Astrocyte (in vitro differentiated cells and primary cell): ENCODE measurements at regions not wholly inside any gene's neighbourhood (a gene's known extent, or its start where the extent isn't known, plus 50 kb on each side); places are given as distances from the start of the nearest gene placed in this dataset.
A peak's percentile ranks its signal among the peaks of the same experiment; 100 is the strongest.

Experiments used
- DNase-seq: peaks from one replicate; pipeline ENCODE4 v3.0.0-alpha.2; 2010; ENCODE audit warnings: low read depth
- FAIRE-seq: peaks from 2 replicates; lab custom pipeline; 2011; peaks lifted over from hg19 to GRCh38; lab: Jason Lieb, UNC
- H2AFZ ChIP-seq: 2 replicates; pipeline ENCODE4 v1.6.0; 2012; ENCODE audit warnings: low read depth, low read length, inconsistent platforms
- H3K27ac ChIP-seq: 2 replicates; pipeline ENCODE4 v1.5.1; 2011; ENCODE audit warnings: low read depth, low read length, inconsistent platforms
- H3K27me3 ChIP-seq: 2 replicates; pipeline ENCODE4 v1.6.0; 2011; ENCODE audit warnings: low read length, inconsistent platforms; ENCODE audit not compliant: insufficient read depth
- H3K36me3 ChIP-seq: 2 replicates; pipeline ENCODE4 v1.5.1; 2011; ENCODE audit warnings: low read length, inconsistent platforms; ENCODE audit not compliant: insufficient read depth
- H3K4me1 ChIP-seq: 2 replicates; pipeline ENCODE4 v1.5.1; 2011; ENCODE audit warnings: low read length, inconsistent platforms; ENCODE audit not compliant: insufficient read depth
- H3K4me2 ChIP-seq: 2 replicates; pipeline ENCODE4 v1.6.0; 2012; ENCODE audit warnings: low read length, inconsistent platforms
- H3K4me3 ChIP-seq: 2 replicates; pipeline ENCODE4 v1.5.1; 2011; ENCODE audit warnings: low read depth, mild to moderate bottlenecking, low read length, inconsistent platforms; ENCODE audit not compliant: insufficient read depth
- H3K79me2 ChIP-seq: 2 replicates; pipeline ENCODE4 v1.6.0; 2012; ENCODE audit warnings: mild to moderate bottlenecking, low read length, inconsistent platforms; ENCODE audit not compliant: insufficient read depth
- H3K9ac ChIP-seq: 2 replicates; pipeline ENCODE4 v1.6.0; 2012; ENCODE audit warnings: mild to moderate bottlenecking, low read length, inconsistent platforms
- H3K9me3 ChIP-seq: 2 replicates; pipeline ENCODE4 v1.5.1; 2012; ENCODE audit warnings: low read depth, mild to moderate bottlenecking, low read length, inconsistent platforms; ENCODE audit not compliant: insufficient read depth
- H4K20me1 ChIP-seq: 2 replicates; pipeline ENCODE4 v1.6.0; 2012; ENCODE audit warnings: low read length, inconsistent platforms; ENCODE audit not compliant: insufficient read depth
- H3K27ac Mint-ChIP-seq: one replicate; pipeline ENCODE4 v1.8.0; 2021; ENCODE audit warnings: mild to moderate bottlenecking, mixed read lengths; ENCODE audit not compliant: unreplicated experiment
- H3K27me3 Mint-ChIP-seq: one replicate; pipeline ENCODE4 v1.8.0; 2021; ENCODE audit warnings: low read depth, mixed read lengths; ENCODE audit not compliant: unreplicated experiment
- H3K36me3 Mint-ChIP-seq: one replicate; pipeline ENCODE4 v1.8.0; 2021; ENCODE audit warnings: low read depth, mixed read lengths; ENCODE audit not compliant: unreplicated experiment
- H3K4me1 Mint-ChIP-seq: one replicate; pipeline ENCODE4 v1.8.0; 2021; ENCODE audit warnings: low read depth, mixed read lengths; ENCODE audit not compliant: unreplicated experiment
- H3K4me3 Mint-ChIP-seq: one replicate; pipeline ENCODE4 v1.8.0; 2021; ENCODE audit warnings: mild to moderate bottlenecking, moderate library complexity, mixed read lengths; ENCODE audit not compliant: unreplicated experiment
- H3K9me3 Mint-ChIP-seq: one replicate; pipeline ENCODE4 v1.8.0; 2021; ENCODE audit warnings: mild to moderate bottlenecking, mixed read lengths; ENCODE audit not compliant: unreplicated experiment
- EZH2 ChIP-seq: IDR thresholded peaks from 2 replicates; pipeline ENCODE4 v1.6.1; 2012; ENCODE audit warnings: mild to moderate bottlenecking, low read length, inconsistent platforms; ENCODE audit not compliant: insufficient read depth
- TF ChIP-seq, protein P1 (sequence below): IDR thresholded peaks from 2 replicates; pipeline ENCODE4 v1.5.1; 2011; ENCODE audit warnings: low read depth, mild to moderate bottlenecking, inconsistent platforms, low read length, moderate library complexity; ENCODE audit not compliant: insufficient read depth

DNA sequence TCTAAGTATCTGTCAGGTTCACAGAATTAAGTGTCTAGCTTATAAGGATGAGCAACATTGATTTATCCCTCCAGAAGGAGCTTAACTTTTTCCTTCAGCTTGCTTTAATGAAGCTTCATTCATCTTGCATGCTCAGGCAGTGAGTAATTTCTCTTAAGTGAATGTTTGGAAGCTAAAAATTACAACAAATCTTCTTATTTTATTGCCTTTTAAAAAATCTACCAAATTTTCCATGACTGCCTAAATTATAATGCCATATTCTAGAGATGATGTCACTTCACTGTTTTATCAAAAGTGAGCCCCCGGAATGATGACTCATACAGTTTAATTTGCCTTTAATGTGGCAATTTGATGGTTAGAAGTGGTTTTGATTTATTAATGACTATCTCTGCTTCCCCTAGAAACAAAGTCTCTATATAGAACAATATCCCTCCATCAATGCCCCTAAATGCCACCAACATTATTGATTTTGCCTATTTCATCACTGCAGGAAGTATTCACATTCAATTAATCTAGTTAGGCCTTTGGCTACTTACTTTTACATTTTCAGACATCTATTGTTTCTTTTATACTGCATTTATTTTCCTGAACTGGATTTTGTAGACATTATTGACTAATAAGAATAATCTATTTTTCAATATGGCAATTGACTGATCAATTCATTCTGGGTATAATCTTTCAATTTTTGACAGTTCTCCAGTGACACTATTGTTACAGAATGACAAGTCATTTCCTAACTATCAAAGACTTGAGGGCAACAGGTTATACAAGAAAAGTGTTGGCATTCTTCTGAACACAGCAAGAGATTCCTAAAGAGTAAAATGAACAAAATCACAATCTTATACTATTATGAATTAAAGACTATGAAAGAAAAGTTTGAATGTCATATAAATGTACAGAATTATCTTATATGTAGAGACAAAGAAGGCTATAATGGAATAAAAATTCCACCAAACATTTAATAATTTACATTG is 139.3 kb upstream of the ODAD2 start:
- no peak overlapping the region for H3K27ac Mint-ChIP-seq
- peak overlapping the region; percentile 39 for H3K27ac ChIP-seq
- peak overlapping the region; percentile 27 for H3K4me2 ChIP-seq
- TF ChIP-seq, protein P1, sequence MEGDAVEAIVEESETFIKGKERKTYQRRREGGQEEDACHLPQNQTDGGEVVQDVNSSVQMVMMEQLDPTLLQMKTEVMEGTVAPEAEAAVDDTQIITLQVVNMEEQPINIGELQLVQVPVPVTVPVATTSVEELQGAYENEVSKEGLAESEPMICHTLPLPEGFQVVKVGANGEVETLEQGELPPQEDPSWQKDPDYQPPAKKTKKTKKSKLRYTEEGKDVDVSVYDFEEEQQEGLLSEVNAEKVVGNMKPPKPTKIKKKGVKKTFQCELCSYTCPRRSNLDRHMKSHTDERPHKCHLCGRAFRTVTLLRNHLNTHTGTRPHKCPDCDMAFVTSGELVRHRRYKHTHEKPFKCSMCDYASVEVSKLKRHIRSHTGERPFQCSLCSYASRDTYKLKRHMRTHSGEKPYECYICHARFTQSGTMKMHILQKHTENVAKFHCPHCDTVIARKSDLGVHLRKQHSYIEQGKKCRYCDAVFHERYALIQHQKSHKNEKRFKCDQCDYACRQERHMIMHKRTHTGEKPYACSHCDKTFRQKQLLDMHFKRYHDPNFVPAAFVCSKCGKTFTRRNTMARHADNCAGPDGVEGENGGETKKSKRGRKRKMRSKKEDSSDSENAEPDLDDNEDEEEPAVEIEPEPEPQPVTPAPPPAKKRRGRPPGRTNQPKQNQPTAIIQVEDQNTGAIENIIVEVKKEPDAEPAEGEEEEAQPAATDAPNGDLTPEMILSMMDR, result no peak
- TF ChIP-seq EZH2, result no peak
- H3K4me3 Mint-ChIP-seq, result no peak overlapping the region
- H2AFZ ChIP-seq, result no peak overlapping the region
- peaks cover 19% of the 10 kb centered on the region for H3K4me1 Mint-ChIP-seq
- peaks cover 13% of the 10 kb centered on the region for H3K36me3 Mint-ChIP-seq
- FAIRE-seq, result no peak
- no peak overlapping the region for H3K4me3 ChIP-seq
- no peak overlapping the region for H3K9ac ChIP-seq
- H3K36me3 ChIP-seq, result no peaks in the 10 kb centered on the region
- H4K20me1 ChIP-seq, result no peaks in the 10 kb centered on the region
- no peaks in the 10 kb centered on the region for H3K9me3 ChIP-seq
- H3K27me3 ChIP-seq, result no peaks in the 10 kb centered on the region
- peaks cover 16% of the 10 kb centered on the region for H3K9me3 Mint-ChIP-seq
- DNase-seq, result peak; percentile 84
- H3K27me3 Mint-ChIP-seq, result no peaks in the 10 kb centered on the region
- H3K79me2 ChIP-seq, result no peaks in the 10 kb centered on the region
- H3K4me1 ChIP-seq, result peaks cover 14% of the 10 kb centered on the region

DNA sequence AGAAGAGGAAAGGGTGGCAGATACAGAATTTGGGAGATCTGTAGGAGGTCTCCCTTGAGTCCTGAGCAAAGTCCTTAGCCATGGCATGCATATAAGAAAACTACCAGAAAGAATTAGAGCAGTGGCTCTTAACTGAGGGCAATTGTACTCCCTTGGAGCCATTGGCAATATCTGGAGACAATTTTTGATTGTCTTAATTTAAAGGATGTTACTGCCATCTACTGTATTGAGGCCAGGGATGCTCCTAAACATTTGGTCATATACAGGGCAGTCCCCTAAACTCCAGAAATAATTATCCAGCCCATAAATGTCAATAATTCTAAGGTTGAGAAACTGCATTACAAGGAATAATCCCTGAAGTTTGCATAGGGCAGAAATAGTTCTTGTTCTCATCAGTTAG is 136.4 kb upstream of the ODAD2 start:
- Mint-ChIP-seq H3K4me1 (peaks cover 23% of the 10 kb centered on the region), H3K4me3 (no peak overlapping the region), H3K27ac (no peak overlapping the region), H3K27me3 (no peaks in the 10 kb centered on the region), H3K36me3 (peaks cover 14% of the 10 kb centered on the region), H3K9me3 (peaks cover 18% of the 10 kb centered on the region)
- Histone ChIP-seq H3K36me3 (no peaks in the 10 kb centered on the region), H3K27ac (no peak overlapping the region), H3K4me1 (peaks cover 20% of the 10 kb centered on the region), H3K27me3 (no peaks in the 10 kb centered on the region), H3K79me2 (no peaks in the 10 kb centered on the region), H2AFZ (no peak overlapping the region), H4K20me1 (no peaks in the 10 kb centered on the region), H3K9ac (no peak overlapping the region), H3K9me3 (no peaks in the 10 kb centered on the region), H3K4me2 (no peak overlapping the region), H3K4me3 (no peak overlapping the region)
- DNase-seq, result no peak
- FAIRE-seq, result no peak
- no peak for TF ChIP-seq EZH2
- TF ChIP-seq, protein P1, result no peak

- Mint-ChIP-seq H3K9me3 (peaks cover 9% of the 10 kb centered on the region), H3K4me3 (no peak overlapping the region), H3K27ac (peak overlapping the region; percentile 81), H3K36me3 (peaks cover 8% of the 10 kb centered on the region), H3K27me3 (no peaks in the 10 kb centered on the region), H3K4me1 (peaks cover 13% of the 10 kb centered on the region)
- FAIRE-seq, result peak; percentile 76
- TF ChIP-seq, protein P1, result no peak
- no peak for TF ChIP-seq EZH2
- Histone ChIP-seq H2AFZ (no peak overlapping the region), H3K27me3 (no peaks in the 10 kb centered on the region), H3K79me2 (no peaks in the 10 kb centered on the region), H4K20me1 (no peaks in the 10 kb centered on the region), H3K4me2 (peak overlapping the region; percentile 63), H3K9me3 (no peaks in the 10 kb centered on the region), H3K4me1 (peaks cover 8% of the 10 kb centered on the region), H3K36me3 (no peaks in the 10 kb centered on the region), H3K27ac (peak overlapping the region; percentile 45), H3K9ac (no peak overlapping the region), H3K4me3 (no peak overlapping the region)
- DNase-seq, result peak; percentile 82
Measured at GRCh38 chr10:28130267-28130666, 131.4 kb upstream of the ODAD2 start.
